ENCODE measurements at regions not wholly inside any gene's neighbourhood (a gene's known extent, or its start where the extent isn't known, plus 50 kb on each side); places are given as distances from the start of the nearest gene placed in this dataset.
A peak's percentile ranks its signal among the peaks of the same experiment; 100 is the strongest.
"Not testable (repeated sequence)": the region's sequence is repeated elsewhere in the genome, so short reads cannot be mapped to it uniquely, and the experiment has no call there.

DNA sequence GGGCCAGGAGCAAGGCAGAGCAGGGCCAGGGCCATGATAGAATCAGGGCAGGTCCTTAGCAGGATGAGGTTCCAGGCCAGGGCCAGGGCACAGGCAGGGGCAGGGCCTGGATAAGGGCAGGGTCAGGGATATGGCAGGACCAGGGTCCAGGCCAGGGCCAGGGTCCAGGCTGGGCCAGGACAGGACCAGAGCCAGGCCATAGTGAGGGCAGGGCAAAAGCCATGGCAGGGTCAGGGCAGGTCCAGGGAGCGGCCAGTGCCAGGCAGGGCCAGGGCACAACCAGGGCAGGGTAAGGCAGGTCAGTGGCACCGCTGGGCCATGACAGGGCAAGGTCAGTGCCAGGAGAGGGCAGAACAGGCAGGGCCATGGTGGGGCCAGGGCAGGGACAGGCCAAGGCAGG lies 152.2 kb downstream of the LIPI start:
- no peak for DNase-seq

- DNase-seq, result not testable (repeated sequence)
These were observed 152.8 kb downstream of the LIPI start for GRCh38 chr21:14057841-14058481.

DNA sequence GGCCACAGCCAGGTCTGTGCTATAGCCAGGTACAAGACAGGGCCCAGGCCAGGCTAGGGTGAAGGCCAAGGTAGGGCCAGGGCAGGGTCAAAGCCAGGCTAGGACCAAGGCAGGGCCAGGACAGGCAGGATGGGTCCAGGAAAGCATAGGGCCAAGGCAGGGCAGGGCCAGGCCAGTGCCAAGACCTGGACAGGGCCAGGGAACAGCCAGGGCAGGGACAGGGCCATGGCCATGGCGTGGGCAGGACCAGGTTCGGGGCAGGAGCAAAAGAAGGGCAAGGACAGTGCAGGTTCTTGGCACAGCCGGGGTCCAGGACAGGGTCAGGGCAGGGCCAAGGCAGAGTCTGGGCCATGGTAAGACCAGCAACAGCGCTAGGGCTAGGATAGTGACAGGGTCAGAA lies 153.4 kb downstream of the LIPI start:
- no peak for DNase-seq

GRCh38 chr21:14056771-14057191 lies 154.0 kb downstream of the LIPI start:
- DNase-seq, result no peak

DNA sequence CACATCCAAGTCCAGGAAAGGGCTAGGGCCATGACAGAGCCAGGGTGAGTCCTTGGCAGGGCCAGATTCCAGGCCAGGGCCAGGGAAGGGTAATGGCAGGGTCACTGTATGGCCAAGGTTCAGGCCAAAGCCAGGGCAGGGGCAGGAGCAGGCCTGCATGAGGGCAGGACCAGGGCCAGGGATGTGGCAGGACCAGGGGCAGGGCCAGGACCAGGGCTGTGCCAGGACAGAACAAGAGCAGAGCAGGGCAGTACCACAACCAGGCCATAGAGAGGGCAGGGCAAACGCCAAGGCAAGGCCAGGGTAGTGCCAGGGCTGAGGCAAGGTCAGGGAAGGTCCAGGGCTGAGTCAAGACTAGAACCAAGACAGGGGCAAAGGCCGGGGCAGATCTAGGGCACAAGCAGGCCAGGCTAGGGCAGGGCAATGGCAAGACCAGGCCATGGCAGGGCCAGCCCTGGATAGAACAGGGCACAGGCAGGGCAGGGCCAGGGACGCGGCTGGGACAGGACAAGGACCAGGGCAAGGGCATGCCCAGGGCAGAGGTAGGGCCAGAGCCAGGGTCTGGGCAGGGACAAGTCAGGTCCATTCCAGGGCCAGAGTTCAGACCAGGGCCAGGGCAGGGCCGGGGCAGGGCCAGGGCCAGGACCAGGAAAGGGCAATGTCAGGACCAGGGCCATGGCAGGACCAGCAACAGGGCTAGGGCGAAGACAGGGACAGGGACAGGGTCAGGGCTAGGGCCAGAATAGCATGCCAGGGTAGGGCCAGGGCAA lies 154.8 kb downstream of the LIPI start:
- DNase-seq, result not testable (repeated sequence)

DNA sequence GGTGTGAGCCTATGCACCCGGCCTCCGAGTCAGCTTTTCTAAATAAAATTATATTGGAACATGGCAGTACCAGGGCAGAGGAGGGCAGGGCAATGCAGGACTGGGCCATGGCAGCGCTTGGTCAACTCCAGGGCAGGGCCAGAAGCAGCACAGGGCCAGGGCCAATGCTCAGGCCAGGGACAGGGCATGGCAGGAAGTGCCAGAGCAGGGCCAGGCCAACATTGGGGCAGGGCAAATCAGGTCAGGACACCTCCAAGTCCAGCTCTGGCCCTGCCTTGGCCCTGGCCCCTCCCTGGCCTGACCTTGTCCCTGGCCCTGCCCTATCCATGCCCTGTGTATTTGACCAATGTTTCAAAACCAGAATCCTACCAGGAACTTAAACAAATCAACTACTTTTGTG lies 156.1 kb downstream of the LIPI start:
- no peak for DNase-seq

GRCh38 chr21:14050121-14050520 lies 160.6 kb downstream of the LIPI start:
- no peak for DNase-seq

DNA sequence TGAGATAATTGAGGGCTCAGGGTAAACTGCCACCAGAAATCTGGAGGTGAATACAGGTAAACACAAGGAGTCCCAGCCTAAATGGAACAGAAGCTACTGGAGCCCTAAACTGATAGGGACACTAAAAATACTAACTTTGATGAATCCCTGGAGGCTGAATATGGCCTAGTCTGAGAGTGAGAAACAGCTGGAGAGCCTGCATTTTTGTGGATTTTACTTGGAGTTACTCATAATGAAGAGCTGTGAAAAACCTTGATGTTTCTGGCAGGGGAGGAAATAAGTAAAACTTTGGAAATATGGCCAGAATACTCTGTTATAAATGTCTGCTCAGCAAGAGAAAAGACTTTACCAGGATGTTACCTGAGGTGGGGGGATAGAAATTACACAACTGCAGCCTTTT lies 164.4 kb downstream of the LIPI start:
- no peak for DNase-seq

GRCh38 chr21:14040386-14040785 lies 170.4 kb downstream of the LIPI start:
- DNase-seq, result no peak

- not testable (repeated sequence) for DNase-seq
These were observed 182.1 kb downstream of the LIPI start for GRCh38 chr21:14028619-14029018.

- DNase-seq, result peak; percentile 41
These were observed 183.4 kb downstream of the LIPI start for GRCh38 chr21:14027235-14027869.

- DNase-seq, result not testable (repeated sequence)
These were observed 190.6 kb downstream of the LIPI start for GRCh38 chr21:14020108-14020507.

DNA sequence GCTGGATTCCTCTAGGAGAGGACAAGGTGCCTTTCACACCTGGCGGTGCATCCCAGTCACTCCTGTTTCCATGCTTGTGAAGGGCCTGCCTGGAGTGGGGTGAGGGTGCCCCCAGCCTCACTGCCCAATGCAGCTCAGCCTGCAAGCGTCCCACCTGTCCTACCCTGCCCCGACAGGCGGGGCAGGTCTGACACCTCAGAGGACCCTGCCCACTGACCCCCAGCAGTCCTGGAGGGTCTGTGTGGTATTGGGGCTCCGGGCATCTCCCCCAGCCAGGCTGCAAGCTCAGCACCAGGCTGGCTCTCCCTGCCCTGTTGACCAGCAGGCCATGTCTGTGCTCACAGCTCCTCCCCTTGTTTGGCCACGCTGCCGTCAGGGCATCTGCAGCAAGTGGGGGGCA lies 194.9 kb downstream of the LIPI start:
- DNase-seq, result not testable (repeated sequence)

DNA sequence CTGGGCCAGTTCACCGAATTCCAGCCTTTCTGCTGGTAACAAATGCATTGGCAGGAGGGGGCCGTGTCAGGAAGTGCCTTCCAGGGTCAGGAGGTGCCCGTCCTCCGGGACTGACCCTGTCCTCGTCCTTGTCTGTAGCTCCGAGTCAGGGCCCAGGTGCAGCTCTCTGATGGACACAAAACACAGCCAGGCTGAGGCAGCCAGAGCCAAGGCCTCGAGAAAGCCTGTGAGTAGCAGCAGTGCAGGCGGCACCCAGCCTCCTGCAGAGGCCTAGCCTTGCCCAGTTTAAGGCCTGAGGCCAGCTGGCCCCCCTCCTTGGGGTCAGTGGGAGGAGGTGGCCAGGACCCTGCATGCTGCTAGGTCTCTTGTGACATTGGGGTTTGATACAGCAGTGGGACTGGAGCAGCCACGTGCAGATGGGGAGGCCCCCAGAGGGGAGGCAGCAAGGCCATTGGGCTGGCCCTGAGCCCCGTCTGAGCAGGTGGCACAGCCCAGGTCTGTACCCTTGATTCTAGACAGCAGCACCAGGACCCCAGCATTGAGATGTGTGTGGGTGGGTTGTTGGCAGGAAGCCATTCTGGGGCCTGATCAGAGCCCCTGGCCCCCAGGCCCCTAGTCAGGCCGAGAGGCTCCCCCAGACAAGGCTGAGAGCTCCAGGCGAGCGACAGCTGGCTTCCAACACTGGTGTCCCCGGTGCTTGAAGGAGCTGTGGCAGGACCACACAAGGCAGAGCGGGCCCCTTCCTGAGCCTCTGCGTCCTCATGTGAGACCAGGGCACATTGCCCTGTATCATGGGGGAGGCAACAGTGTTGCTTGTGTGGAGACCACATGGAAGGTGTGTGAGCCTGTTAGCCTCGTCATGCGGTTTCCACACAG lies 196.9 kb downstream of the LIPI start:
- not testable (repeated sequence) for DNase-seq

DNA sequence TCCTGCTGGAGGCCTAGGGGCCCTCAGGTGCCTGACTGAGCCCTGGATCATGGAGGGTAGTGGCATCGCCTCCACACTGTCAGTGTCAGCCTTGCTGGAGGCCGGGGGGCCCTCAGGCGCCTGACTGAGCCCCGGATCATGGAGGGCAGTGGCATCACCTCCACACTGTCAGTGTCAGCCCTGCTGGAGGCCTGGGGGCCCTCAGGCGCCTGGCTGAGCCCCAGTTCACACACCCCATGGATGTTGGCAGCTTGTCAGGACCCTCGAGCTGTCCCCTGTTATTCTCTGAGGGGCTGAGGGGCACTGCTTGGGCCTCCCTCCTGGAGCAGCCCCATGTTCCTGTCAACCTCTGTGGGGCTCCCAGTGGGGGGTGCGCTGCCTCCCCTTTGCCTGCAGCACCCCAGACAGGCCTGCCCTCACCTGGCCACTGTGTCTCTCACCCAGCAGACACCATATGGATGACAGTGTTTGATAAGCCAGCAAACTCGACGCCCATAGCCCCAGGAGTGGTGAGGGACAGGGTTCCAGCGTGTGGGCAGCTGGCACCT lies 197.6 kb downstream of the LIPI start:
- DNase-seq, result no peak

DNA sequence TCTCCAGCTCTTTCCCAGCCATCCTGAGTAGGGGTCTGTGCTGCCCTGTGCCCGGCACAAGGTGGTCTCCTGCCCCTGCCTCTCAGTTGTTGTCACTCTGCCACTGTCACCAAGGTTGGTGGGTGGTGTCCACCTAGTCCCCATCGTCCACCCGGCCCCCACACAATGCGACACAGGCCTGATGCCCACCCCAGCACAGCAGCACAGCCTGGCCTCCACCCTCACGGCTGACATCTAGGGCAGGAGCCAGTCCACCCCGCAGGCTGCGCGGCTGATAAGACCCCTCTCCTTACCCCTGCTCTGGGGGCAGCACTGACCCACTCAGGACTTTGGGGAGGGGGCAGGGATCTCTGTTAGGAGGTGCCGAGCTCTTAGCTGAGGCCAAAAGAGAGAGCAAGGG lies 198.3 kb downstream of the LIPI start:
- no peak for DNase-seq

- not testable (repeated sequence) for DNase-seq
These were observed 199.0 kb downstream of the LIPI start for GRCh38 chr21:14011751-14012150.

GRCh38 chr21:14011149-14011548 lies 199.6 kb downstream of the LIPI start:
- not testable (repeated sequence) for DNase-seq

DNA sequence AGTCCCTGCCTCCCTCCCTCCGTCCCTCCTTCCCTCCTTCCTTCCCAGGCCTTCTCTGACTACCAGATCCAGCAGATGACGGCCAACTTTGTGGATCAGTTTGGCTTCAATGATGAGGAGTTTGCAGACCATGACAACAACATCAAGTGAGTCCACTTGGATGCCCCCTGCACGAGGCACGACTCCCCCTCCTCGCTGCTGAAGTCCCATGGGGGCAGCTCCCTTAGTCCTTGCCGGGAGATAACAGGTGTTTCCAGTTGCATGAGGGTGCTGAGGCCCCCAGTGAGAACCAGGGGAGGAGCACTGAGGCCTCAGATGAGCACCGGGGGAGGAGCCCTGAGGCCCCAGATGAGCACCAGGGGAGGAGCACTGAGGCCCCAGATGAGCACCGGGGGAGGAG lies 200.0 kb downstream of the LIPI start:
- DNase-seq, result no peak

DNA sequence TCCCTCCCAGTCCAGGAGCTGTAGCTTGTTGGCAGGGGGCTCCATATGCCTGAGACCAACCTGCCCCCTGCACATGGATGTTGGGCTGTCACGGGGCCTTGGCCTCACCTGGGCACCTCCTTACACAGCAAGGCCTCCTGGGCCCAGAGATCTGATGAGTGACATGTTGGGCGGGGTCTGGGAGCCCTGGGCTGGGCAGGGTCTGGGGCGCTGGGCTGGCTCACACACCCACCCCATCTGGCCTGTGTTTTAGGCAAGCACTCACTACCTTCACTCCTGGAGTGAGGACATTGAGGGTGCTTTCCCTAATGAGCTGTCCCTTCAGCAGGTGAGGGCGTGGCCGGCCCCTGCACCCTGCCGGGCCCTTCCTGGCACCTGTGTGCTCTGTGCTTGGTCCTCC lies 200.8 kb downstream of the LIPI start:
- not testable (repeated sequence) for DNase-seq

DNA sequence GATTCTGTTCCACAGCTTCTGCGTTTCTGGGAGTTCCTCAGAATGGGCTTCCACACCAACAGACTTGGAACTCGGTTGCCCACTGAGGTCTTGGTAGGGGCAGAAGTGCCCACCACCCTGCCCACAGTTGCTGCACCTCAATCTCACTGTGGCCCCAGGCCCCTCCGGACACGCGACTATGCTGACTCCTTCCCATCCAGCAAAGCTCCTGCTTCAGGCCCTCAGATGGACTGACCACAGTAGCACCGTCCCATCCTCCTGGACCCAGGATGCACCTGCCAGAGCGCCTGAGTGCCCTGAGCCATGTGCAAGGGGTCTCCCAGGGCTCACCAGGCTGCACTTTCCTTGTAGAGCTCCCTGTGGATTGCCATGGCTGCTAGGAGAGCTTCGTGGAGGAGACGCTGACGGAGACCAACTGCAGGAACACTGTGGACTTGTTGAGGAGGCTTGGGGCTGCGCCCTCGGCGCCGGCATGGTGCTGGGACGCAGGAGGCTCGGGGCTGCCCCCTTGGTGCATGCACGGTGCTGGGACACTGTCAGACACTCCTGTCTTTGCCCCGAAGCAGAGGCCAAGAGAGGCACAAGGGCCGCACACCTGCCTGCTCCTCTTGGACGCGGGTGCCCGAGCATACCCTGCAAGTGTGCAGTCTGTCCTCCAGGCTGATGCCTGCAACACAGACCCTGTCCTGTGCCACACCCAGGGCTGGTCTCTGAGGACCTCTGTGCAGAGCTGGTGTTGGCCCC lies 201.3 kb downstream of the LIPI start:
- DNase-seq, result not testable (repeated sequence)

DNA sequence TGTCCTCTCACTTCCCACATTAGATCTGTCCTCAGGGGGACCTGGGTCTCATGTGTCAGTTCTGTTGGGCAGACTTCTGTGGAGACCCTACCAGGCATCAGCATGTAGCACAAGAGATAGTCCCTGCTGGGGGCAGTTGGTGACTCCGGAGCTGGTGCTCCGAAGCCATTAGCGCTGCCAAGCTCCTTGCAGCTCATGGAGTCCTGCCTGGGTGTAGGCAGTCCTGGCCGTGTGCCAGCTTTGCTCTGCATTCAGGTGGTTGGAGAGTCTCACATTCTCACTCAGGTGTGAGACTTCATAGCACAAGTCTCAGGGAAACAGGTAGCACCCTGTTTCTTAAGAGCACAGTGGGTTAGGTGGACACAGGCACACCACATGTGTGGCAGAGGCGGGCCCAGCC lies 202.3 kb downstream of the LIPI start:
- not testable (repeated sequence) for DNase-seq
